Prostate gland (tissue), 2 donors: ENCODE measurements at regions not wholly inside any gene's neighbourhood (a gene's known extent, or its start where the extent isn't known, plus 50 kb on each side); places are given as distances from the start of the nearest gene placed in this dataset.

Source experiments
- DNase-seq: peaks from one replicate; pipeline ENCODE4 v3.0.0-alpha.2; 2019; ENCODE audit warnings: low spot score
- H3K27ac ChIP-seq, 2 donors: fragments of 200-600 bp; sonication (generic); 2 replicates each; pipeline ENCODE4 v1.5.1; 2017 to 2019
- H3K27me3 ChIP-seq: fragments of 200-600 bp; sonication (generic); replicated peaks from 2 replicates; pipeline ENCODE4 v1.5.1; 2019; ENCODE audit not compliant: insufficient read depth
- H3K36me3 ChIP-seq, 2 donors: fragments of 200-600 bp; sonication (generic); 1 replicate in 1 of 2; 2 replicates in 1 of 2; pipeline versions ENCODE4 v1.5.1 to v1.8.1; 2017 to 2019
- H3K4me1 ChIP-seq: fragments of 200-600 bp; sonication (generic); replicated peaks from 2 replicates; pipeline ENCODE4 v1.5.1; 2019
- H3K4me3 ChIP-seq, 2 donors: fragments of 200-600 bp; sonication (generic); 2 replicates each; pipeline ENCODE4 v1.5.1; 2017 to 2019
- H3K9me3 ChIP-seq: fragments of 200-600 bp; sonication (generic); 2 replicates; pipeline ENCODE4 v1.5.1; 2017
- CTCF ChIP-seq, 4 experiments: fragments of 200-600 bp in 2 of 4; fragments of 450-650 bp in 2 of 4; sonication (generic) in 2 of 4; IDR thresholded peaks; 1 replicate in 3 of 4; 2 replicates in 1 of 4; pipeline ENCODE4 v1.5.1; 2016 to 2019; ENCODE audit warnings: antibody characterized with exemption in 4 of 4, mild to moderate bottlenecking in 2 of 4, moderate library complexity in 2 of 4
- POLR2A ChIP-seq: fragments of 450-650 bp; IDR thresholded peaks from one replicate; pipeline ENCODE4 v1.6.1; 2016; ENCODE audit warnings: antibody characterized with exemption, mild to moderate bottlenecking
- POLR2AphosphoS5 ChIP-seq: sonication (generic); formaldehyde crosslinking; IDR thresholded peaks from one replicate; pipeline ENCODE4 v1.6.1; 2017; ENCODE audit warnings: antibody characterized with exemption
- WGBS: methylation state at CpG from one replicate; pipeline ENCODE4 v1.1.5; 2018; 5-methylcytosine and 5-hydroxymethylcytosine counted together
- intact Hi-C: fragments of 100-400 bp; cut with DNase I; formaldehyde crosslinking; loops from one replicate; pipeline ENCODE4 v1.14.2; 2022

GRCh38 chr18:28411806-28412205, 234.9 kb upstream of the CDH2 start:
- 55% methylated on average over 2 of the region's 2 CpGs for WGBS
- Histone ChIP-seq H3K4me1 (no peaks in the 10 kb centered on the region), H3K27ac (no peak overlapping the region), H3K4me3 (no peak overlapping the region), H3K27me3 (no peaks in the 10 kb centered on the region), H3K9me3 (no peaks in the 10 kb centered on the region), H3K36me3 (no peaks in the 10 kb centered on the region)
- DNase-seq = no peak
- intact Hi-C loops = no loop called here
- TF ChIP-seq POLR2AphosphoS5 (no peak), CTCF (IDR thresholded peaks at IDR 0.05) (no peak), POLR2A (no peak)

GRCh38 chr18:28409811-28410210, 232.9 kb upstream of the CDH2 start:
- no peaks in the 10 kb centered on the region for H3K36me3 ChIP-seq
- no peaks in the 10 kb centered on the region for H3K27me3 ChIP-seq
- no peaks in the 10 kb centered on the region for H3K4me1 ChIP-seq
- H3K4me3 ChIP-seq = no peak overlapping the region
- no peak for DNase-seq
- intact Hi-C loops = no loop called here
- WGBS = 97% methylated on average over 1 of the region's 1 CpG
- H3K27ac ChIP-seq = no peak overlapping the region
- no peaks in the 10 kb centered on the region for H3K9me3 ChIP-seq
- no peak for TF ChIP-seq POLR2AphosphoS5
- no peak for TF ChIP-seq POLR2A
- TF ChIP-seq CTCF (IDR thresholded peaks at IDR 0.05) = no peak

- H3K36me3 ChIP-seq = no peaks in the 10 kb centered on the region
- no peak overlapping the region for H3K27ac ChIP-seq
- intact Hi-C loops = no loop called here
- H3K4me1 ChIP-seq = no peaks in the 10 kb centered on the region
- WGBS = 79% methylated on average over 2 of the region's 2 CpGs
- no peaks in the 10 kb centered on the region for H3K27me3 ChIP-seq
- H3K4me3 ChIP-seq = no peak overlapping the region
- no peak for TF ChIP-seq CTCF (IDR thresholded peaks at IDR 0.05)
- no peak for TF ChIP-seq POLR2AphosphoS5
- no peak for TF ChIP-seq POLR2A
- DNase-seq = no peak
- H3K9me3 ChIP-seq = no peaks in the 10 kb centered on the region
These were observed 231.6 kb upstream of the CDH2 start for GRCh38 chr18:28408528-28408927.

- H3K27me3 ChIP-seq = no peaks in the 10 kb centered on the region
- intact Hi-C loops = no loop called here
- no peaks in the 10 kb centered on the region for H3K9me3 ChIP-seq
- H3K4me1 ChIP-seq = no peaks in the 10 kb centered on the region
- no peak overlapping the region for H3K4me3 ChIP-seq
- H3K27ac ChIP-seq = no peak overlapping the region
- 86% methylated on average over 1 of the region's 1 CpG for WGBS
- no peak for DNase-seq
- TF ChIP-seq CTCF (IDR thresholded peaks at IDR 0.05) (no peak), POLR2A (no peak), POLR2AphosphoS5 (no peak)
- no peaks in the 10 kb centered on the region for H3K36me3 ChIP-seq
These were observed 230.8 kb upstream of the CDH2 start for GRCh38 chr18:28407681-28408080.

- Histone ChIP-seq H3K27me3 (no peaks in the 10 kb centered on the region), H3K4me3 (no peak overlapping the region), H3K9me3 (no peaks in the 10 kb centered on the region), H3K36me3 (no peaks in the 10 kb centered on the region), H3K4me1 (no peaks in the 10 kb centered on the region), H3K27ac (no peak overlapping the region)
- WGBS = 11% methylated on average over 3 of the region's 3 CpGs
- DNase-seq = no peak
- intact Hi-C loops = no loop called here
- TF ChIP-seq POLR2A = no peak
- no peak for TF ChIP-seq POLR2AphosphoS5
- no peak for TF ChIP-seq CTCF (IDR thresholded peaks at IDR 0.05)
These were observed 229.6 kb upstream of the CDH2 start for GRCh38 chr18:28406533-28406932.
